AG20443 (cell line): ENCODE measurements at regions not wholly inside any gene's neighbourhood (a gene's known extent, or its start where the extent isn't known, plus 50 kb on each side); places are given as distances from the start of the nearest gene placed in this dataset.
"Not testable (repeated sequence)": the region's sequence is repeated elsewhere in the genome, so short reads cannot be mapped to it uniquely, and the experiment has no call there.

ENCODE experiments used
- DNase-seq: peaks from one replicate; pipeline ENCODE4 v3.0.0; 2012; ENCODE audit warnings: low spot score, mixed read lengths

DNA sequence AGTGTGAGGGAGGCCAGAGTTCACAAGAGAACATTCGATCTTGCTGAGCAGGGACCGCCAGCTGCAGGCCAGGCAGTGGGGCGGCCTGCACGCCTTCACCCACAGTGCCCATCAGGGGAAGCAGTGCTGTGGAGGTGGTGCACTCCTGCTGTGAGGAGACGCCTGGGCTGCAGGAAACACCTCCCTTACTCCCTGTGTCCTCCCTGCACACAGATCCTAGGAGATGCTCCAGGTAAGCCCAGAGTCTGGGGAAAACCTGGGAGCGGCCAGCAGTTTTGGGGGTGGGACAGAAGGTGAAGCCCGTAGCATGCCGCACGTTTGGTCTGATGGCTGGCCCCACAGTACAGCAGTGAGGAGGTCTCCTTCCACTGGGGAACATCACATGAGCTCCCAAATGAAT lies 180.8 kb upstream of the RAB6C start:
- no peak for DNase-seq

DNA sequence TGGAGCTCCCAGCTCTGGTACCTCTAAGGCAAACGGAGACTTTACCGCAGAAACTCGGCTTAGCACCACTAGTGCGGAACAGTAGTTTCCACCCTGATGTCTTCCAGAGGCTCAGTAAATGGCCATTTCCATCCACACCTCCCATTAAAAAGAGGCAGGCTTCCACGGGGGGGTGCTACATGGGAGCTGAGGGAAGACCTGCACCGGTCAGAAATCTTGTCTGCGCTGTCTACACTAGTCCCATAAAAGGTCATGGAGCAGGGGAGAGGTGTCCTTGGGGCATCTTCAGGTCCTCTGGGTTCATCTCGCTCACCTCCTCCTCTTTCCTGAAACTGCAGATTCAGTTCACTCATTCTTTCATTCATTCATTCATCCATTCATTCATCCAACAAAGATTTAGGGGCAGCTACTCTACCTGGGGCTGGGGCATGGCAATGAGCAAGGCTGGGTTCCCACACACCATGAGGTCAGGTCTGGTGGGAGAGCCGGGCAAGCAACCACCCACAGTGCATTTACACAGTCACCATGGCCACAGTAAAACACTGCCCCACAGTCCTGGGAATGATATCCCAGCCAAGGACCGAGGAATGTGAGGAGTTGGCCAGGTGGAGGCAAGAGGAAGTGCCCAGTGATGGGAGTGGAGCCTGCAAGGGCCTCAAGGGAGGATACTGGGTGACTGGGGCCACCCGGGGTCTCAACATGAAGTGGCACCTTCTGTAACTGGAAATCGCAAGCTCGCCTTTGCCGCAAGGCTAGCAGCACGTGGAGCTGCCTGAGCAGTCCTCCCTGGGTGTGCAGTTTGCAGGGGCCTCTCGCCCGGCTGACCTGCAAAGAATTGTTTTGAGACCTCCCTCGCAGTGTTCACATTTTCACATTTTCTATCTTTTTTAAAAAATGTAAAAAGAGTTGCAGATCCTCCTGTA lies 180.2 kb upstream of the RAB6C start:
- no peak for DNase-seq

DNA sequence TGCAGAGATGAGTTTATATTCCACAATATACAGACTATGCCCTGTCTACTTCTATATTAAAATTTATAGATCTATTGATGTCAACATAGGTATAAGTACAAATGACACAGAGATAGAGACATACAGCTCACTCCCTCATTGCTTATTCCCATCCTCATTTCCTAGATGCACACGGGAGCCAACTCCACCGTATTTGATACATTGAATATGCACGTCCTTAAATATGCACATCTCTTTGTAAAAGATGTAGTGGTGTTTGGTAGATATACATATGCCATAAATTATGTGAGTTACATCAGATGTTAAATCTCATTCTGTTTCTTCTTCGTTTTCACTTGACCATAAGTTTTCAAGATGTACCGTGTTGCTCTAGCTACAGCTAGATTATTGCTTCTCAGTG lies 179.2 kb upstream of the RAB6C start:
- DNase-seq, result no peak

DNA sequence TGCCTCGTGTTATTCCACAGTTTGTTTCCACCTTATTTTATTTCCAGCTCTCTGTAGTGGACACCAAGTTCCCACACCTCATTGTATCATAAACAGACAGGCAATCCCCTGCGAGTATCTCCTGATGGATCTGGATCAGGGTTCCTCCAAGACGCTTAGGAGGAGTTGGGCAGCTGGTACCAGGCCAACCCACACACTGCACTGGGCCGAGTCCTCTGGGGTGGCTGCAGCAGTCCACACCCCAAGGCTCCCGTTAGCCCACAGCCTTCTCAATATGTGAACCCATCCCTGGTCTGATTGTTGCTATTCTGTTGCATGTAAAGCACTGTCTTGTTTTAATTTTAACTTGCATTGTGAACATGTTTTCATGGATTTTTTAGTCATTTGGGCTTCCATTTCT lies 178.8 kb upstream of the RAB6C start:
- no peak for DNase-seq

DNA sequence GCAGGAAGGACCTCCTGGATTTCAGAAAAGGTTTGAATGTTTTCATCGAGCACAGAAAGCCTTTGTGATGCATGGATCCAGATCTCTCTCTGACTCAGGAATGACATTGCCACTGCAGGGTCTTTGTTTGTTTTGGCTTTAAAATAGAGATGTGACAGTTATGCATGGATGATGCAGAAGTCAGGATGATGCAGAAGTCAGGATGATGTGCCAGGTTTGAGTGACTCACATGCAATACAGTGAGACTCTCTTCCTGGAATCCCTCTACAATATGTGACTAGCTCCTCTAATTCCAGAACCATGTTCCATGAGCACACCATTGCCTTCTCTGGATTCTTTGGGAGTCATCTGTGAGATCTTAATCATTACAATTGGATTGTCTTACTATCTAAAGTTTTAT lies 177.9 kb upstream of the RAB6C start:
- peak; percentile 70 for DNase-seq

DNA sequence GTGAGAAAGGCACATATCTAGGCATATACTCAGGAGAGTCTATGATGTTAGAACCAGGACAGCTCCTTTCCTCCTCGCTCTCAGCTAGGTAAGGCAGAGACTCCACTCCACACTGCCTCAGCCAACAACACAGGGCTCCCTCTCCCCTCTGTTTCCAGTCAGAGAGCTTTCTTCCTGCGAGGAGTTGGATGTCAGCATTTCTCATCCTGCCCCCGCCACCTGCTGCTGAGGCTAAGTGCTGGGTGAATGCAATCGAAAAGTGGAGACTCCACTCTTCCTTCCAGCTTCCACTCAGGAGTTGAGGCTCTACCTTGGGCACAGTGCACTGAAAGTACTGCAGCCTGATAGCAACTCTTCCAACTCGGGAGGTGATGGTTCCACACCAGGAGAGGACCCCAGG lies 177.2 kb upstream of the RAB6C start:
- DNase-seq, result no peak

DNA sequence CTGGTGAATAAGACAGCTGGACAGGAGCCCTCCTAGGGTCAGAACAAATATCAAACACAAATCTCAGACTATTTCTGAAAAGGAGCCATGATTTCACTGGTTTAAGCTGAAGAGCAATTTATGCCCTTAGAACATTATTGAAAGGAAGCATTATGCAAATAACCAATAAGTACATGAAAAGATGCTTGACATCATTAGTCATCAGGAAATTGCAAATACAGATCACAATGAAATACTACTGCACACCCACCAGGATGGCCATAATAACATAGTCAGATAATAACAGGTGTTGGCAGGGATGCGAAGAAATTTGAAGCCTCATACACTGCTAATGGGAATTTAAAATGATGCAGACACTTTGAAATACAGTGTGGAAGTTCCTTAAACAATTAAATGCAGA lies 176.4 kb upstream of the RAB6C start:
- DNase-seq, result no peak

DNA sequence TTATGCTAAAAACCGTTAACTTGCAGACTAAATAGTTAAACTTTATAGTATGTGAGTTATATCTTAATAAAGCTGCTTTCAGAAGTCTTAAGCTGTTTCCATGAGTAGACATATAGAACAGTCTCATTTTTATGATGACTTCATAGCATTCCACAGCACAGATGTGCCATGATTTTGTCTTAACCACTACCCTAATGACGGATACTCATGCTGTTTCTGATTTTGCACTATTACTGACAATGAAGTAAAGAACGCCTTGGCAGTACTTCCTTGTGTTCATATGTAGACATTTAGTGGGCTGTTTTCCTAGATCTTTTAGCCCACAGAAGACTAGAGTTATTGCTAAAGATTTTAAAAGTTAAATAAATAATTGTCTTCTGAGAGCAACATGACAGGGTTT lies 175.6 kb upstream of the RAB6C start:
- DNase-seq, result no peak

DNA sequence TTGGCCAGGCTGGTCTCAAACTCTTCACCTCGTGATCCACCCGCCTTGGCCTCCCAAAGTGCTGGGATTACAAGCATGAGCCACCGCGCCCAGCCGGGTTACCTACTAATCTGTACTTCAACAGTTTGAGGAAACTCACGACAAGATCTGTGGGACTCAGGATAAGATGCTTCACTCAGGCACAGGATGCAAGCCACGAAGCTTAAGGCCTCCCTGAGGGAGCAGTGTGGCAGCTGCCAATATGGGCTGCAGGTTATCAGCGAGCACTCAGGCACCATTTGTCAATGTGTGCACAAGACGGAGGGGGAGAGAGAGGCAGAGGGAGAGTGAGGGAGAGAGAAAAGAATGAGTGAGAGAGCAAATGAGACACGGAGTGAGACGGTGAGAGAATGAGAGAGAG lies 173.6 kb upstream of the RAB6C start:
- DNase-seq, result no peak

DNA sequence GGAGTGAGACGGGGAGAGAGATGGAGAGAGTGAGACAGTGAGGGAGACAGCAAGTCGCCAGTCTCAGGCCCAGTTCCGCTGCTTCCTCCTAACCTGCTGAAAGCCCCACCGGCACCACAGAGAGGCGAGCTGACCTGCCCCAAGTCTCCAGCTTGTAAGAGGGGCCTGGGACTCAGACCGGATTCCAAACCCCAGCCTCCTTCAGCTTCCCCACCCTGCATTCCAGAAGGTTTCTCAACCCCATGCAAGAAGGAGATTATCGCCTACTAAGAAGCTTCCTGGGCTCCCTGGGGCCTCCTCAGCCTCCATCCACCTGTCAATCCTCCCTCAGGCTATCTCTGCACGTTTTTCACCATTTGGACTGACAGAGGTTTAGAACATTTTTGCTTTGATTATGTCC lies 173.1 kb upstream of the RAB6C start:
- DNase-seq, result no peak

DNA sequence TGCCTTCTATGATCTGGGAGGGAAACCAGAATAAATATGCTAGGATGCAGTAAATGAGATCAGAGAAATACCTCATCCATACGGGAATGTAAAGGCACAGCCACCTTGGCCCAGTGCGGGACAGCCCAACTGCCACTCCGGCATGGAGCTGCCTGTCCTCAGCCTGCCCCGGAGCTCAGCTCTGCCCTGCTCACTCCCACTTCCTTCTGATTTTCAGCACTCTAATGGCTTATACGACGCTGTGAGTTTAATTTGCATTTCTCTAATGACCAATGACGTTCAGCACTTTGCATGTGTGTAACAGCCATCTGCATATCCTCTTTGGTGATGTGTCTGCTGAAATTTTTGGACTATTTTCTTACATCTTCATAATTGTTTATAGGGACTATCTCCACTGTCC lies 172.5 kb upstream of the RAB6C start:
- DNase-seq, result no peak

DNA sequence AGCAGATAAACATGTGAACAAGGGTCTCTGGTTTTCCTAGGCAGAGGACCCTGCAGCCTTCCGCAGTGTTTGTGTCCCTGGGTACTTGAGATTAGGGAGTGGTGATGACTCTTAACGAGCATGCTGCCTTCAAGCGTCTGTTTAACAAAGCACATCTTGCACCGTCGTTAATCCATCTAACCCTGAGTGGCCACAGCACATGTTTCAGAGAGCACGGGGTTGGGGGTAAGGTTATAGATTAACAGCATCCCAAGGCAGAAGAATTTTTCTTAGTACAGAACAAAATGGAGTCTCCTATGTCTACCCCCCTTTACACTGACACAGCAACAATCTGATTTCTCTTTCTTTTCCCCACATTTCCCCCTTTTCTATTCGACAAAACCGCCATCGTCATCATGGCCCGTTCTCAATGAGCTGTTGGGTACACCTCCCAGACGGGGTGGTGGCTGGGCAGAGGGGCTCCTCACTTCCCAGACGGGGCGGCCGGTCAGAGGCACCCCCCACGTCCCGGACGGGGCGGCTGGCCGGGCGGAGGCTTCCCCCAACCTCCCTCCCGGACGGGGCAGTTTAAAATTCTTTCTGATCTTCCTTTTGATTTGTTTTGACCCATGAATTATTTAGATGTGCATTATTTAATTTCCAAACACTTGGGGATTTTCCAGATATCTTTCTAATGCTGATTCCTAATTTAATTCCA lies 171.7 kb upstream of the RAB6C start:
- DNase-seq, result not testable (repeated sequence)

DNA sequence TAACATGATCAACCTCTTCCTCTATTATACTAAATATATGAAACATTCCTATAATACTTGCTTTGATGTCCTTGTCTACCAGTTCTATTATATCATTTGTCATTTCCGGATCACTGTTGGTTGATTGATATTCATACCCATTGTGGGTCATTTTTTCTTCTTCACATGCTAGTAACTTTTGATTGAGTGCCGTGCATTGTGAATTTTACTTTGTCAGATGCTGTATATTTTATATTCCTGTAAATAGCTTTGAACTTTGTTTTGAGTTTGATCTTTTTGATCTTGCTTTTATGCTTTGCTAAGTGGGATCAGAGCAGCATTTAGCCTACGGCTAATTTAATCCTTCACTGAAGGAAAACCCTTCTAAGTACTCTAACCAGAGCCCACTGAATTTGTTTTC lies 168.9 kb upstream of the RAB6C start:
- DNase-seq, result no peak

DNA sequence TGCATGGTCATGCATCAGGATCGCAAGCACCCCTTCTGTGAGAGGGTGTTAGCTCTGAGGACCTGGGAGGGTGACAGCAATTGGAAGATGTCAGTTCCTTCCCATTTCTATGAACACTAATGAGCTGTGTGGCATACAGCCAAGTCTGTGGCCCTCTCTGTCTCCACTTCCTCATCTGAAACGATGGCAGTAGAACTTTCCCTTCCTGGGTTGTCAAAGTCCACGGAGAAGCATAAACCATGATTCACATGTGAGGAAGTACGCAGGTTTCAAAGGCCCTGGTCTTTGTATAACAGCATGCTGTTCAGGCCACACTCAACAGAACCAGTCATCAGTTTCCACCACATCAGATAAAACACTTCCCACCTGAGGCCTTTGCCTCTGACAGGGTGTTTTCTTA lies 167.4 kb upstream of the RAB6C start:
- DNase-seq, result no peak

DNA sequence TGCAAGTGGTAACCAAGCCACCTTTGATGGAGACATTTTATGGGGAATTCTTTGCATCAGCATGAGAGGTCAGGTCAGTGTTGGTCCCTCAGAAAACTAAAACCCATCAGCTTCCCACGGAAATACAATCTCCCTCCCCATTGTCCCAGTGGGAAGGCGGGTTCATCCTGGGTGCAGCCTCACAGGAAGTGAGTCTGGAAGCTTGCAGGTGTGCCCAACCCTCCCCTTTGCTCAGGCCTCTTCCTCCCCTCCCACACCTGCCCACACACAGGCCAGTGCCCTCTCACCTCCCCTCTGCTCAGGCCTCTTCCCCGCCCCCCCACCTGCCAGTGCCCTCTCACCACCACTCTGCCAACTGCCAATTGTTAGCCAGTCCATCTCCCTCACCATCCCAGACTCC lies 166.8 kb upstream of the RAB6C start:
- DNase-seq, result no peak

DNA sequence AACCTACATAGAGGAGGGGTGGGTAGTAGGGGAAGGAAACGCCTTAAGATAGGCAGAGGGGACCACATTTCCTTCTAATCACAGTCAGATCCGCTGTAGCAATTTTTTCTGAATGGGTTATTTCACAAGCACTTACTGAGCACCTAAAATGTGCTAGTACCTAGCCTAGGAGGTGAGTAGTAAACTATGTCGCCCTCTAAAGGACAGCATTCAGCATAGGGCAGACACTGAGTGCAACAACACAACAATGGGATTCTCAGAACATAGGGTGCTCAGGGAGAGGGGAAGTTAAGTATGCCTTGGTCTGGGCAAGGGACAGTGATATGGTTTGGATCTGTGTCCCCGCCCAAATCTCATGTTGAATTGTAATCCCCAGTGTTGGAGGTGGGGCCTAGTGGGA lies 166.1 kb upstream of the RAB6C start:
- no peak for DNase-seq

DNA sequence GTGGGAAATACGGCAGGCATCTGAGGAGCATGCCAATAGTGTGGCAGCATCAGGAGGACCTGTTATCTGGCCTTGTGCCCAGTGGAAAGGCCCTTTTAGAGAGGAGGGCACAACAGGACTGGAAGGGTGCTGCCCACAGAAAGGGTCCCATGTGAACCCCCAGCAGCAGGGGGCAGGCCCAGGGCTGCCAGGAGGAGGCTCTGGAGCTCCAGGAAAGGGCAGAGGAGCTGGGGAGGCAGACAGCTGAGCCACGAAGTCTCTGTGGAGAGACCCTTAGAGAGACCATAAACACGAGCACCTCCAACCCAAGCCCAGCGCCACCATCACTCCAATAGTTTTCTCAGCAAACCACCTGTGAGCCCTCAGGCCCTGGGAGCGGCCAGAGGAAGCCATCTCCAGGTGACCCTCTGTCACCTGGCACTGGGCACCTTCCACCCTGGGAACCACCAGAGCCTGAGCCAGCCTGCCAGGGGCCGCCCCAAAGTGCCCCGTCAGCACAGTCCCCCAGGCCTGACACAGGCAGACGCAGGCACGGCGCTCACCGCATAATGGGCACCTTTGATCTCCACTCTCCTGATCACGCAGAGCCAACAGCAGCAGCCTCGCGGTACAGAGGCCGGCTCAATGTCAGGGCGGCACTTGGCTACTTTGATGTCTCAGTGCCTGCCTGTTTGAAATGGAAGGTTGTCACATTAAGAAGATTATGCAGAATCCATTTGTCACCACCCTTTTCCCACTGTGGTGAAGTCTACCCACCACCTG lies 162.5 kb upstream of the RAB6C start:
- DNase-seq, result no peak

DNA sequence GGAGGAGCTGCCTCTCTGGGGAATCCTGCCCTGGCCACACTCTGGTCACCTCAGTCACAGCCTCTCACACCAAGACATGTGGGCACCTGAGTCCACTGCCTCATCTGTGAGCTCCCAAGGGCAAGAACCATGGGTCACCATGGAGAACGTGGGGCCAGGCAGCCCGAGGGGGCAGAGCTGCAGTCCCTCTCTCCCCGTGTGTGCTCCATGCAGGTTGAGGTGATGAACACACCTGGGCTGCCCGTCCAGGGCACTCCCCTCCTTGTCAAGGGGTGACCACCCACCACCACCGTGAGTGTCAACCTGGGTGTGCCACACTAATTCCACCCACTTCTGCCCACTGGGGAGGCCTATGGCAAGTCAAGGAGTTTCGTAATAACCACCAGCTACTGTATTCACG lies 159.6 kb upstream of the RAB6C start:
- no peak for DNase-seq

DNA sequence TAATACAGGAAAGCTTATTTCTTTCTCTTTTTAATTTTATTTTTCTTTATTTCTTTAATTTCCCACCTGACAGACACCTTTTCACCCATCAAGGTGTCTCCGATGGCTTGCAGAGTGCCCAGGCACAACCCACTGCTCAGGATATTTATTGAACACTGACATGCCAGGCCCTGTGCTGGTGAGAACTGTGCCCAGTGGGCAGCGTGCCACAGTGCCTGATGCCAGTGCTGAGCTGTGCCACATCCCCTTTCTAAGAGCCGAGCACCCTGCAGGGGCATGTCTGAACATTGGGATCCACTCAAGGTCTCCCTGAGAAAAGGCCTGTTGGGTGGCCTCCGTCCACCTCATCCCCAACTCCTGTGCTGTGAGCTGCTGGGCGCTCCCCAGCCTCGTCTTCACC lies 158.6 kb upstream of the RAB6C start:
- DNase-seq, result no peak

DNA sequence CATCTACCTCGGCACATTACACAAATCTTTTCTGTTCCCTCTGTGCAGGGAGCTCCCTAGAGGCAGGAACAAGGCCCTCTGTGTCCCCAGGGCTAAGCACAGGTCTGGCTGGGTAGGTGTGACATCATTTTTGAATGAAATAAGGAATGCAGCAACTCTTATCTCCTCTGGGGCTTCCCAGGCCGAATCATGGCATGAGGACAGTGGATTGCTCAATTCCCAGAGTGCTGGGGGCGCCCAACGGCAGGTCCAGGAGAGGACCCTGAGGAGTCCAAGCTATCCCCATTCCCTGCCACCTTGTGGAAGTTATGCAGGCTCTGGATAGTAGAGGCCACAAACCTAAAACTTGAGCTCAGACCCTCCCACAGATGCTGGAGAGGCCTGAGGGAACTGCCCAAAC lies 158.0 kb upstream of the RAB6C start:
- DNase-seq, result no peak

DNA sequence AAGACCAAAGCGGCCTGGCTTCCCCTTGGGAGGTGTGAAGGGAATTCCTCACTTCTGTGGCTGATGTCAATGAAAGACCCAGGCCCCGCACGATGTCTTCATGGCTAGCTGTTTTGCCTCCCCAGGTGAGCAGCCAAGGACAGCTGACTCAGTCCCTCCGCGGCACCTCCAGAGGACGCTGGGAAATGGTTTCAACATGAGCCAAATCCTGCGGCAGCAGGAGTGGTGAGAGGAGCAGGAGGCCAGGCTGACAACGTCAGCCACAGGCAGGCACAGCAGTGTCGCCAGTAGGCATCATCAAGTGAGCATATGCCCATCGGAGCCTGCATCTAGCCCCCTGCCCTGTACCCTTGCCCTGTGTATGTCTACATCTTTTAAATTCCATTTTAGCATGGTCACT lies 156.4 kb upstream of the RAB6C start:
- DNase-seq, result no peak

DNA sequence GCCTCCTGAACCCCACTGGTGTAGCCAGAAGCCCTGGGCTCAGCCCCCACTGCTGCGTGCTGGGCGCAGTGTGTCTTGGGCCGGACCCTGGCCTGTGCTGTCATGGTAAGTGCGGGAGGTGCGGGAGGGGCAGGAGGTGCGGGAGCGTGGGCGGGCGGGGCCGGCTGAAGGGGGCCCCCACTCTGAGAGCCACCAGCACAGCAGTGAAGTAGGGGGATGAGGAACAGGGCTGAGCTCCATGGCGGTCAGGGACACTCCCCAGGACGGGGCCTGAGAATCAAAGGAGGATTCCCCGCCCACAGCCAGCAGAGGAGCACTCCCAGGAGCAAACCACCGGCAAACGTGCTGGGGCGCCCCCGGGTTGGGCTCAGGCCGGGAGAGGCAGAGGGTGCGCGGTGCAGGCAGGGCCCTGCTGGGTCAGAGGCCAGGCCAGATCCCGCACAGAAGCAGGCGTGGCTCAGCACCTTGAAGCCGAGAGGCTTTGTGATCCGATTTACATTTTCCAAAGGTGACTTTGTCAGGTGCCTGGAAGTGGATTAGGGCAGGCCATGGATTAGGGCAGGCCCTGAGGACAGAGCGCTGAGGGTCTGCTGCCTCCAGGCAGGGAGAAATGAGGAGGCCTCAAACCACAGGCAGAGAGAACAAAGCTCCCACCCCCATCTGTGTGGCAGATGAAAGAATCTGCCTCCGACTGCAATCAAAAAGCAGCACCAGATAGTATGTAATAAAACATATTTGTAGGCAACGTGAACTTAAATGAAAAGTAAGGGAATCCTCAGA lies 152.0 kb upstream of the RAB6C start:
- DNase-seq, result no peak
